Right atrium auricular region (tissue), 2 donors: ENCODE measurements at regions not wholly inside any gene's neighbourhood (a gene's known extent, or its start where the extent isn't known, plus 50 kb on each side); places are given as distances from the start of the nearest gene placed in this dataset.

Experiments
- DNase-seq: peaks from one replicate; pipeline ENCODE4 v3.0.0-alpha.2; 2019; ENCODE audit warnings: low spot score
- H3K27ac ChIP-seq, 2 donors: fragments of 200-600 bp; sonication (generic); 1 replicate in 1 of 2; 2 replicates in 1 of 2; pipeline ENCODE4 v1.5.1; 2016 to 2019
- H3K27me3 ChIP-seq, 2 donors: fragments of 200-600 bp; sonication (generic); one replicate each; pipeline versions ENCODE4 v1.5.1 to v1.6.0; 2017 to 2019
- H3K36me3 ChIP-seq: fragments of 200-600 bp; sonication (generic); one replicate; pipeline ENCODE4 v1.5.1; 2016
- H3K4me1 ChIP-seq, 2 donors: fragments of 200-600 bp; sonication (generic); one replicate each; pipeline versions ENCODE4 v1.5.1 to v1.6.0; 2017 to 2019
- H3K4me3 ChIP-seq, 2 donors: fragments of 200-600 bp; sonication (generic); 1 replicate in 1 of 2; 2 replicates in 1 of 2; pipeline ENCODE4 v1.5.1; 2017 to 2019; ENCODE audit warnings: mild to moderate bottlenecking in 1 of 2, moderate library complexity in 1 of 2
- H3K9me3 ChIP-seq, 2 donors: fragments of 200-600 bp; sonication (generic); one replicate each; pipeline ENCODE4 v1.5.1; 2019
- TF ChIP-seq, protein P1 (sequence below), 2 donors: fragments of 200-600 bp; sonication (generic); IDR thresholded peaks; one replicate each; pipeline ENCODE4 v1.5.1; 2019; ENCODE audit warnings: antibody characterized with exemption in 2 of 2

DNA sequence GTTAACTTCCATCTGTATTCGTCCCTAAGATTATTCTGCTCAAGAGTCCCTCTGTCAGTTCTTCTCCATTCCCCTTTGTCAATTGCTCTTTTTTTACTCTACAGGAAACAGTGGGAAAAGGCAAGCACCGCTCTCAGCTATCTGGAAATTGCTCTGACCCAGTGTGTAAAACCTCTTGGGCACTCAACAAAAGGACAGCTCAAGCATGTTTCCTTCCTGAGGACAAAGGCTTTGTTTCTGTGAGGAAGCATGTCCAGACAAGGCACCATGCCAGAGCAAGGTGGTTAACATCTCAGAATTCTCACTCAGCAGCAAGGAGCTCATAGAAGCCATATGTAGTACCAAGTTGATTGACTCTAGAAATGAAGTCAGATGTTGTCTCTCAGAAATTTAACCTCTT, 735.6 kb downstream of the TSN start:
- no peak overlapping the region for H3K4me3 ChIP-seq
- no peaks in the 10 kb centered on the region for H3K4me1 ChIP-seq
- H3K27ac ChIP-seq, result no peak overlapping the region
- no peaks in the 10 kb centered on the region for H3K36me3 ChIP-seq
- no peaks in the 10 kb centered on the region for H3K27me3 ChIP-seq
- TF ChIP-seq, protein P1, sequence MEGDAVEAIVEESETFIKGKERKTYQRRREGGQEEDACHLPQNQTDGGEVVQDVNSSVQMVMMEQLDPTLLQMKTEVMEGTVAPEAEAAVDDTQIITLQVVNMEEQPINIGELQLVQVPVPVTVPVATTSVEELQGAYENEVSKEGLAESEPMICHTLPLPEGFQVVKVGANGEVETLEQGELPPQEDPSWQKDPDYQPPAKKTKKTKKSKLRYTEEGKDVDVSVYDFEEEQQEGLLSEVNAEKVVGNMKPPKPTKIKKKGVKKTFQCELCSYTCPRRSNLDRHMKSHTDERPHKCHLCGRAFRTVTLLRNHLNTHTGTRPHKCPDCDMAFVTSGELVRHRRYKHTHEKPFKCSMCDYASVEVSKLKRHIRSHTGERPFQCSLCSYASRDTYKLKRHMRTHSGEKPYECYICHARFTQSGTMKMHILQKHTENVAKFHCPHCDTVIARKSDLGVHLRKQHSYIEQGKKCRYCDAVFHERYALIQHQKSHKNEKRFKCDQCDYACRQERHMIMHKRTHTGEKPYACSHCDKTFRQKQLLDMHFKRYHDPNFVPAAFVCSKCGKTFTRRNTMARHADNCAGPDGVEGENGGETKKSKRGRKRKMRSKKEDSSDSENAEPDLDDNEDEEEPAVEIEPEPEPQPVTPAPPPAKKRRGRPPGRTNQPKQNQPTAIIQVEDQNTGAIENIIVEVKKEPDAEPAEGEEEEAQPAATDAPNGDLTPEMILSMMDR (IDR thresholded peaks at IDR 0.05), result no peak
- no peaks in the 10 kb centered on the region for H3K9me3 ChIP-seq
- DNase-seq, result no peak

DNA sequence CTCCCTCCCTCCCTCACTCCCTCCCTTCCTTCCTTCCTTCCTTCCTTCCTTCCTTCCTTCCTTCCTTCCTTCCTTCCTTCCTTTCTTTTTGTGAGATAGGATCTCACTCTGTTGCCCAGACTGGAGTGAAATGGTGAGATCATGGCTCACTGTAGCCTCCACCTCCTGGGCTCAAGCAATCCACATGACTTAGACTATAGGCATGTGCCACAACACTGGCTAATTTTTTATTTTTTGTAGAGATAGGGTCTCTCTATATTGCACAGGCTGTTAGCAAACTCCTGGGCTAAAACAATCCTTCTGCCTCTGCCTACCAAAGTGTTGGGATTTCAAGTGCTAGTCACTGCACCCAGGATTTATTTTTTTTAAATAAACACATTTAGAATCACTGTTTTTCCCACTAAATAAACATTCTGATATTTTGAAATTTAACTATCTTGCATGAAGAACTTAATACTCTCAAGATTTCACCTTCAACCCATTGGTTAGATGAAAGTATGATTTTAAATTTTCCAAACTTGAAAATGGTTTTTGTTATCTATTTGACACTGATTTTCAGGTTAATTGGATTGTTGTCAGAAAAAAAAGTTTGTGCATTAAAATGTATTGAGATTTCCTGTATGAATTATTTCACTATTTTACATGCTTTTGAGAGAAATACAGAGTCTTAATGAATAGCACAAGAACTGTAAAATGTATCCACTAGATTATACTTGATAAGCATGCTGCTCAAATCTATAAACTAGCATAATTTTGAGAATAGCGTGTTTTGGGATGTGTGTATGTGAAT, 745.1 kb downstream of the TSN start:
- Histone ChIP-seq H3K9me3 (no peaks in the 10 kb centered on the region), H3K4me3 (no peak overlapping the region), H3K4me1 (no peaks in the 10 kb centered on the region), H3K27me3 (no peaks in the 10 kb centered on the region), H3K27ac (no peak overlapping the region), H3K36me3 (no peaks in the 10 kb centered on the region)
- no peak for DNase-seq
- TF ChIP-seq, protein P1 (IDR thresholded peaks at IDR 0.05), result no peak

DNA sequence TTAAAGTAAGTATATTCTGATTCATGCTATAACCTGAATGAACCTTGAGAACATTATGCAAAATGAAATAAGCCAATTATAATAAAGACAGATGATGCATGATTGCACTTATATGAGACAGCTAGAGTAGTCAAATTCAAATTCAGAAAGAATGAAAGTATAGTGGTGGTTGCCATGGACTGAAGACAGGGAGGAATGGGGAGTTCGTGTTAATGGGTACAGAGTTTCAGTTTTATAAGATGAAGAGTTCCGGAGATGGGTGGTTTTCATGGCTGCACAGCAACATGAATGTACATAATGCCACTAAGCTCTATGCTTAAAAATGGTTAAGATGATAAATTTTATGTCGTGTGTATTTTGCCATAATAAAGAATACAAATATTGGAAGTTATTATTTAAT, 751.2 kb downstream of the TSN start:
- H3K27ac ChIP-seq, result no peak overlapping the region
- H3K27me3 ChIP-seq, result no peaks in the 10 kb centered on the region
- no peaks in the 10 kb centered on the region for H3K9me3 ChIP-seq
- H3K4me1 ChIP-seq, result no peaks in the 10 kb centered on the region
- DNase-seq, result no peak
- no peak overlapping the region for H3K4me3 ChIP-seq
- no peaks in the 10 kb centered on the region for H3K36me3 ChIP-seq
- TF ChIP-seq, protein P1 (IDR thresholded peaks at IDR 0.05), result no peak

DNA sequence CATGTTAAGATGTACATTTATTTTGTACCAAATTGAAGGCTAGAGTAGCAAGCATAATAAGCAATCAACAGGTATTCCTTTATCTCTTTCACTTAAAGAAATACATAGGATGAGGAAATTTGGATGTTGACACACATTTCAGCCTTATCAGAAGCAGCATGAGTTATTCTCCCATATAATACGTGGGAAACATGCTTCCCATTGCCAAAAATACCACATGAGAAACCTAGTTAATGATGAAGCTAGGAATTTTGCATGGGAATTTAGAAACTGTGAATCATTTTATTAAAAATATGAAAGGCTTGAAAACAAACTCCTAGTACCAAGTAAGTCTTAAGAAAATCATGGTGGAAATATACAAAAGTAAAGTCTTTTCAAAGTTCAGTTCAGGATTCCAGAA, 751.8 kb downstream of the TSN start:
- TF ChIP-seq, protein P1 (IDR thresholded peaks at IDR 0.05), result no peak
- no peak overlapping the region for H3K4me3 ChIP-seq
- no peaks in the 10 kb centered on the region for H3K36me3 ChIP-seq
- no peaks in the 10 kb centered on the region for H3K9me3 ChIP-seq
- no peak overlapping the region for H3K27ac ChIP-seq
- no peaks in the 10 kb centered on the region for H3K27me3 ChIP-seq
- no peaks in the 10 kb centered on the region for H3K4me1 ChIP-seq
- DNase-seq, result no peak

DNA sequence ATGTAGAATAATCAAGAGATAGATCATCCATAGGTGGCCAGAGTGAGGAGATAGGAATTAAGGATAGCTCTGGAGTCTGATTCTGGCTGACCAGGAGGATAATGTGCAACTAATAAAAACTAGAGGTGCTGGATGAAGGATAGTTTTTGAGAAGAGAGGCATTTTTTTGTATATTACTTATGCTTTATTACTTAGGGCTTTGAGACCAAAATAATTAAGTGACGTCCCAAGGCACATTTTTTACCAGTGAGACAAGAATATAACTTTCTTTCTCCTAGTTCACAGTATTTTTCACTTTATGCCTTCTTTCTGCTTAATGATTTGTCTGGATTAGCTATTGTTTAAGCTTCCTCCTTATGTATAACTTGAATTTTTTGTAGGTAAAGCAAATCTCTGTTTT, 756.6 kb downstream of the TSN start:
- Histone ChIP-seq H3K27ac (no peak overlapping the region), H3K4me3 (no peak overlapping the region), H3K27me3 (no peaks in the 10 kb centered on the region), H3K4me1 (no peaks in the 10 kb centered on the region), H3K36me3 (no peaks in the 10 kb centered on the region), H3K9me3 (no peaks in the 10 kb centered on the region)
- TF ChIP-seq, protein P1 (IDR thresholded peaks at IDR 0.05), result no peak
- no peak for DNase-seq
